SK-N-SH treated with all-trans-retinoic acid at 6 μM for 48 hours (cell line): ENCODE measurements at regions not wholly inside any gene's neighbourhood (a gene's known extent, or its start where the extent isn't known, plus 50 kb on each side); places are given as distances from the start of the nearest gene placed in this dataset.

ENCODE experiments used
- ATAC-seq: fragments of 200-7000 bp; cut with Tn5 transposase; 3 replicates; pipeline ENCODE4 v1.9.1; 2020; ENCODE audit warnings: mild to moderate bottlenecking, moderate library complexity
- ARNTL ChIP-seq: fragments of 450-650 bp; formaldehyde crosslinking; IDR thresholded peaks from 2 replicates; pipeline ENCODE4 v1.5.0; 2020; ENCODE audit warnings: low read depth, mild to moderate bottlenecking, moderate library complexity, borderline replicate concordance
- BACH2 ChIP-seq: fragments of 250-450 bp; sonication (Bioruptor Pico); IDR thresholded peaks from 2 replicates; pipeline ENCODE4 v1.9.0; 2021; ENCODE audit warnings: mild to moderate bottlenecking, borderline replicate concordance
- CREB5 ChIP-seq: fragments of 250-450 bp; sonication (Bioruptor Pico); IDR thresholded peaks from 2 replicates; pipeline ENCODE4 v1.5.1; 2020; ENCODE audit warnings: low read depth, mild to moderate bottlenecking, moderate library complexity
- CSDC2 ChIP-seq: fragments of 250-450 bp; sonication (Bioruptor Pico); IDR thresholded peaks from 2 replicates; pipeline ENCODE4 v1.5.0; 2020; ENCODE audit warnings: mild to moderate bottlenecking, moderate library complexity
- ESRRG ChIP-seq: fragments of 250-450 bp; sonication (Bioruptor Pico); IDR thresholded peaks from 2 replicates; pipeline ENCODE4 v1.6.1; 2021; ENCODE audit warnings: mild to moderate bottlenecking
- ISL1 ChIP-seq: fragments of 250-450 bp; sonication (Bioruptor Pico); IDR thresholded peaks from 2 replicates; pipeline ENCODE4 v2.1.2; 2022; ENCODE audit warnings: mild to moderate bottlenecking, moderate library complexity
- OSR1 ChIP-seq: fragments of 250-450 bp; sonication (Bioruptor Pico); IDR thresholded peaks from 2 replicates; pipeline ENCODE4 v1.8.0; 2022; ENCODE audit warnings: moderate library complexity, mild to moderate bottlenecking, inconsistent platforms
- PATZ1 ChIP-seq: fragments of 250-450 bp; sonication (Bioruptor Pico); IDR thresholded peaks from 2 replicates; pipeline ENCODE4 v1.8.0; 2020; ENCODE audit warnings: mild to moderate bottlenecking, moderate library complexity, borderline replicate concordance
- PPARA ChIP-seq: fragments of 250-450 bp; sonication (Bioruptor Pico); IDR thresholded peaks from 2 replicates; pipeline ENCODE4 v1.5.0; 2020; ENCODE audit warnings: mild to moderate bottlenecking, borderline replicate concordance
- RARB ChIP-seq: fragments of 250-450 bp; sonication (Bioruptor Pico); IDR thresholded peaks from 2 replicates; pipeline ENCODE4 v1.8.0; 2021; ENCODE audit warnings: mild to moderate bottlenecking, moderate library complexity
- SNAI2 ChIP-seq: fragments of 250-450 bp; sonication (Bioruptor Pico); IDR thresholded peaks from 2 replicates; pipeline ENCODE4 v1.5.0; 2020; ENCODE audit warnings: mild to moderate bottlenecking, moderate library complexity
- TCF4 ChIP-seq: fragments of 250-450 bp; sonication (Bioruptor Pico); IDR thresholded peaks from 2 replicates; pipeline ENCODE4 v1.8.0; 2021; ENCODE audit warnings: mild to moderate bottlenecking, moderate library complexity, borderline replicate concordance
- ZC3H10 ChIP-seq: fragments of 250-450 bp; sonication (Bioruptor Pico); IDR thresholded peaks from 2 replicates; pipeline ENCODE4 v1.5.1; 2021; ENCODE audit warnings: mild to moderate bottlenecking, moderate library complexity
- ZFP3 ChIP-seq: fragments of 250-450 bp; sonication (Bioruptor Pico); IDR thresholded peaks from 2 replicates; pipeline ENCODE4 v1.5.0; 2020; ENCODE audit warnings: mild to moderate bottlenecking, moderate library complexity
- ZFP30 ChIP-seq: fragments of 450-650 bp; formaldehyde crosslinking; IDR thresholded peaks from 2 replicates; pipeline ENCODE4 v1.5.0; 2022; ENCODE audit warnings: mild to moderate bottlenecking, moderate library complexity
- ZNF565 ChIP-seq: fragments of 450-650 bp; formaldehyde crosslinking; conservative IDR thresholded peaks from 2 replicates; pipeline ENCODE4 v1.5.0; 2020; ENCODE audit warnings: low read depth, mild to moderate bottlenecking, moderate library complexity
- ZNF70 ChIP-seq: fragments of 450-650 bp; formaldehyde crosslinking; IDR thresholded peaks from 2 replicates; pipeline ENCODE4 v1.5.0; 2020; ENCODE audit warnings: mild to moderate bottlenecking, moderate library complexity
- ZNF8 ChIP-seq: fragments of 450-650 bp; formaldehyde crosslinking; IDR thresholded peaks from 2 replicates; pipeline ENCODE4 v1.5.0; 2020; ENCODE audit warnings: mild to moderate bottlenecking, moderate library complexity
- TF ChIP-seq, protein P1 (sequence below): fragments of 250-450 bp; sonication (Bioruptor Pico); IDR thresholded peaks from 2 replicates; pipeline ENCODE4 v1.8.0; 2021; ENCODE audit warnings: low read depth, mild to moderate bottlenecking, moderate library complexity, borderline replicate concordance
- TF ChIP-seq, protein P2 (sequence below): fragments of 250-450 bp; sonication (Bioruptor Pico); IDR thresholded peaks from 2 replicates; pipeline ENCODE4 v1.5.1; 2021; ENCODE audit warnings: mild to moderate bottlenecking, moderate library complexity

GRCh38 chr2:17445744-17446143 lies 72.5 kb downstream of the RAD51AP2 start:
- no peak for ATAC-seq
- TF ChIP-seq ESRRG (CRISPR knock-in tag), result no peak
- TF ChIP-seq, all 23 proteins: peak for 0

DNA sequence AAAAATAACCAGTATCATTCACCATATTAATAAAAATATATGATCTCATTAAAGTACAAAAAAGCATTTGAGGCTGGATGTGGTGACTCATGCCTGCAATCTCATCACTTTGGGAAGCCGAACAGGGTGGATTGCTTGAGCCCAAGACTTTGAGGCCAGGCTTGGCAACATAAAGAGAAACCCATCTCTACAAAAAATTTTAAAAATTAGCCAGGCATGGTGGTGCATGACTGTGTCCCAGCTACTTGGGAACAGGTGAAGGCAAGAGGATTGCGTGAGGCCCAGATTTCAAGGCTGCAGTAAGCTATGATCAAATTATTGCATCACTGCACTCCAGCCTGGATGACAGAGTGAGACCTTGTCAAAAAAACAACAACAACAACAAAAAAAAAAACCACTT lies 75.9 kb downstream of the RAD51AP2 start:
- TF ChIP-seq BACH2 (no peak), ZFP3 (CRISPR knock-in tag) (no peak), ESRRG (CRISPR knock-in tag) (no peak), TCF4 (CRISPR knock-in tag) (no peak), PPARA (no peak), OSR1 (CRISPR knock-in tag) (no peak), RARB (CRISPR knock-in tag) (no peak), ZFP30 (CRISPR knock-in tag) (no peak), PATZ1 (no peak), SNAI2 (CRISPR knock-in tag) (no peak), ZNF70 (CRISPR knock-in tag) (no peak), ISL1 (no peak)
- TF ChIP-seq, protein P1, sequence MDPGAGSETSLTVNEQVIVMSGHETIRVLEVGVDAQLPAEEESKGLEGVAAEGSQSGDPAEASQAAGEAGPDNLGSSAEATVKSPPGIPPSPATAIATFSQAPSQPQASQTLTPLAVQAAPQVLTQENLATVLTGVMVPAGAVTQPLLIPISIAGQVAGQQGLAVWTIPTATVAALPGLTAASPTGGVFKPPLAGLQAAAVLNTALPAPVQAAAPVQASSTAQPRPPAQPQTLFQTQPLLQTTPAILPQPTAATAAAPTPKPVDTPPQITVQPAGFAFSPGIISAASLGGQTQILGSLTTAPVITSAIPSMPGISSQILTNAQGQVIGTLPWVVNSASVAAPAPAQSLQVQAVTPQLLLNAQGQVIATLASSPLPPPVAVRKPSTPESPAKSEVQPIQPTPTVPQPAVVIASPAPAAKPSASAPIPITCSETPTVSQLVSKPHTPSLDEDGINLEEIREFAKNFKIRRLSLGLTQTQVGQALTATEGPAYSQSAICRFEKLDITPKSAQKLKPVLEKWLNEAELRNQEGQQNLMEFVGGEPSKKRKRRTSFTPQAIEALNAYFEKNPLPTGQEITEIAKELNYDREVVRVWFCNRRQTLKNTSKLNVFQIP (CRISPR knock-in tag), result no peak
- ATAC-seq, result no peak

GRCh38 chr2:17441790-17442189 lies 76.5 kb downstream of the RAD51AP2 start:
- TF ChIP-seq BACH2 (no peak), ZNF8 (CRISPR knock-in tag) (no peak), RARB (CRISPR knock-in tag) (no peak), CREB5 (CRISPR knock-in tag) (no peak), ZC3H10 (CRISPR knock-in tag) (no peak), ZNF70 (CRISPR knock-in tag) (no peak), OSR1 (CRISPR knock-in tag) (no peak), ISL1 (no peak), PPARA (no peak), ZFP3 (CRISPR knock-in tag) (no peak), ESRRG (CRISPR knock-in tag) (no peak), CSDC2 (CRISPR knock-in tag) (no peak), TCF4 (CRISPR knock-in tag) (no peak), ARNTL (CRISPR knock-in tag) (no peak), PATZ1 (no peak), ZFP30 (CRISPR knock-in tag) (no peak), ZNF565 (CRISPR knock-in tag) (no peak)
- TF ChIP-seq, protein P2, sequence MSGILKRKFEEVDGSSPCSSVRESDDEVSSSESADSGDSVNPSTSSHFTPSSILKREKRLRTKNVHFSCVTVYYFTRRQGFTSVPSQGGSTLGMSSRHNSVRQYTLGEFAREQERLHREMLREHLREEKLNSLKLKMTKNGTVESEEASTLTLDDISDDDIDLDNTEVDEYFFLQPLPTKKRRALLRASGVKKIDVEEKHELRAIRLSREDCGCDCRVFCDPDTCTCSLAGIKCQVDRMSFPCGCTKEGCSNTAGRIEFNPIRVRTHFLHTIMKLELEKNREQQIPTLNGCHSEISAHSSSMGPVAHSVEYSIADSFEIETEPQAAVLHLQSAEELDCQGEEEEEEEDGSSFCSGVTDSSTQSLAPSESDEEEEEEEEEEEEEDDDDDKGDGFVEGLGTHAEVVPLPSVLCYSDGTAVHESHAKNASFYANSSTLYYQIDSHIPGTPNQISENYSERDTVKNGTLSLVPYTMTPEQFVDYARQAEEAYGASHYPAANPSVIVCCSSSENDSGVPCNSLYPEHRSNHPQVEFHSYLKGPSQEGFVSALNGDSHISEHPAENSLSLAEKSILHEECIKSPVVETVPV (CRISPR knock-in tag), result no peak
- TF ChIP-seq, protein P1 (CRISPR knock-in tag), result no peak
- ATAC-seq, result no peak
